ENCODE measurements at regions not wholly inside any gene's neighbourhood (a gene's known extent, or its start where the extent isn't known, plus 50 kb on each side); places are given as distances from the start of the nearest gene placed in this dataset.

DNA sequence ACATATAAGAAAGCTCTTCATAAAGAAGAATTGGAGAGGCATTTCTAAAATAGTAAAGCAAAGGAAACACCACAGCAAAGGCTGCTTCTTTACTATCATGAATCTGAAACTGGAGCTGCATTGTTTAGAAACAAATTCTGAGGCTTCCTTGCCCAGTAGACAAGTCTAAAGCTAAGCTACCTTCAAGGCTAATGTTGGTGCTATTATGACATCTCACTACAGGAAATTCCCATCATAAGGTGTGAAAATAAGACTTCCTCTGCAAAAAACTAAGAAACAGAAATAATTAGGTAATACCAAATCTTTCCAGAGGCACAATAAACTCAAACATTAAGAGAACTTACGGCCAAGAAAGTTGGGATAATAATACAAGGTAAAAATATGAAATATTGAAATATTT, 89.9 kb upstream of the P3H2 start:
- Histone ChIP-seq H3K4me2 (no peak overlapping the region), H3K9me3 (ENCODE audit: insufficient read depth, low read depth) (peaks cover 21% of the 10 kb centered on the region), H3F3A (ENCODE audit: insufficient read depth, low read depth) (no peaks in the 10 kb centered on the region), H2AFZ (no peak overlapping the region), H3K4me1 (replicated peaks; ENCODE audit: insufficient read depth) (0 out of 2 replicates have a peak, but pooled peaks cover 4% of the 10 kb centered on the region), H3K4me3 (no peak overlapping the region), H3K9me2 (ENCODE audit: insufficient read depth) (no peaks in the 10 kb centered on the region), H3K27ac (no peak overlapping the region), H3K27me3 (ENCODE audit: insufficient read depth, low read depth) (no peaks in the 10 kb centered on the region), H3K36me3 (ENCODE audit: low read depth) (no peaks in the 10 kb centered on the region), H4K20me1 (ENCODE audit: insufficient read depth) (no peaks in the 10 kb centered on the region), H3K79me2 (ENCODE audit: low read depth) (no peaks in the 10 kb centered on the region)
- DNase-seq, result no peak
- CTCF ChIA-PET, result no interaction called here
- intact Hi-C loops (cut with micrococcal nuclease; ENCODE audit: unreplicated experiment), result no loop called here
- no TSS peak for BruUV-seq (replicated peaks)
- POLR2A ChIA-PET (ENCODE audit: unreplicated experiment), result interaction anchor here (0.6 kb wide), 1 partner anchor 194 kb away, joined by 5 read pairs; no protein-coding TSS in a partner anchor
- TF ChIP-seq, protein P1, sequence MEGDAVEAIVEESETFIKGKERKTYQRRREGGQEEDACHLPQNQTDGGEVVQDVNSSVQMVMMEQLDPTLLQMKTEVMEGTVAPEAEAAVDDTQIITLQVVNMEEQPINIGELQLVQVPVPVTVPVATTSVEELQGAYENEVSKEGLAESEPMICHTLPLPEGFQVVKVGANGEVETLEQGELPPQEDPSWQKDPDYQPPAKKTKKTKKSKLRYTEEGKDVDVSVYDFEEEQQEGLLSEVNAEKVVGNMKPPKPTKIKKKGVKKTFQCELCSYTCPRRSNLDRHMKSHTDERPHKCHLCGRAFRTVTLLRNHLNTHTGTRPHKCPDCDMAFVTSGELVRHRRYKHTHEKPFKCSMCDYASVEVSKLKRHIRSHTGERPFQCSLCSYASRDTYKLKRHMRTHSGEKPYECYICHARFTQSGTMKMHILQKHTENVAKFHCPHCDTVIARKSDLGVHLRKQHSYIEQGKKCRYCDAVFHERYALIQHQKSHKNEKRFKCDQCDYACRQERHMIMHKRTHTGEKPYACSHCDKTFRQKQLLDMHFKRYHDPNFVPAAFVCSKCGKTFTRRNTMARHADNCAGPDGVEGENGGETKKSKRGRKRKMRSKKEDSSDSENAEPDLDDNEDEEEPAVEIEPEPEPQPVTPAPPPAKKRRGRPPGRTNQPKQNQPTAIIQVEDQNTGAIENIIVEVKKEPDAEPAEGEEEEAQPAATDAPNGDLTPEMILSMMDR (conservative IDR thresholded peaks at IDR 0.05), result no peak
- no peak for TF ChIP-seq EZH2 (IDR thresholded peaks at IDR 0.05; ENCODE audit: low read depth)

DNA sequence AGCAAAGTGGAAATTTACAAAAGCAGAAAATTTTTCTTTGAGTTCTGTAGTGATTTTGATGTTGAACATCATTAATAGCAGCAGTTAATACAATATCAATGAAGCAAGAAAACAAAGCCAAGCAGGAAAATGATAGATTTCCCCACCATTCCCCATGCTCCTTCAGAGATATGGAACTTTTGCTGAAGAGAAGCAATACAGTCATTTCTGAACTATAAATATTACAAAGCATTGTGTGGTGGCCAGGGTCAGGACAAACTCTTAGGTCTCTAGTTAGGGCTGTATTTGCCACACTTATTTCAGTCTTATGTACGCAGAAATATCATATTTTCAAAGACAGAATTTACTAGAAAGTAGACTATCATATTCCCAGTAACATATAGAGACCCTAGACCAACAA, 88.8 kb upstream of the P3H2 start:
- no peaks in the 10 kb centered on the region for H3F3A ChIP-seq (ENCODE audit: insufficient read depth, low read depth)
- intact Hi-C loops (cut with micrococcal nuclease; ENCODE audit: unreplicated experiment), result no loop called here
- H3K4me2 ChIP-seq, result no peak overlapping the region
- no peaks in the 10 kb centered on the region for H4K20me1 ChIP-seq (ENCODE audit: insufficient read depth)
- no peak for DNase-seq
- H3K79me2 ChIP-seq (ENCODE audit: low read depth), result no peaks in the 10 kb centered on the region
- no TSS peak for BruUV-seq (replicated peaks)
- H3K4me1 ChIP-seq (replicated peaks; ENCODE audit: insufficient read depth), result 0 out of 2 replicates have a peak, but pooled peaks cover 4% of the 10 kb centered on the region
- CTCF ChIA-PET, result interaction anchor here (0.7 kb wide), 1 partner anchor 157 kb away, joined by 6 read pairs; no protein-coding TSS in a partner anchor
- peaks cover 18% of the 10 kb centered on the region for H3K9me3 ChIP-seq (ENCODE audit: insufficient read depth, low read depth)
- H3K36me3 ChIP-seq (ENCODE audit: low read depth), result no peaks in the 10 kb centered on the region
- H2AFZ ChIP-seq, result no peak overlapping the region
- no peaks in the 10 kb centered on the region for H3K9me2 ChIP-seq (ENCODE audit: insufficient read depth)
- POLR2A ChIA-PET (ENCODE audit: unreplicated experiment), result interaction anchor here (0.6 kb wide), 1 partner anchor 30 kb away, joined by 5 read pairs; no protein-coding TSS in a partner anchor
- no peaks in the 10 kb centered on the region for H3K27me3 ChIP-seq (ENCODE audit: insufficient read depth, low read depth)
- H3K27ac ChIP-seq, result no peak overlapping the region
- no peak overlapping the region for H3K4me3 ChIP-seq
- TF ChIP-seq, protein P1 (conservative IDR thresholded peaks at IDR 0.05), result no peak
- TF ChIP-seq EZH2 (IDR thresholded peaks at IDR 0.05; ENCODE audit: low read depth), result no peak

DNA sequence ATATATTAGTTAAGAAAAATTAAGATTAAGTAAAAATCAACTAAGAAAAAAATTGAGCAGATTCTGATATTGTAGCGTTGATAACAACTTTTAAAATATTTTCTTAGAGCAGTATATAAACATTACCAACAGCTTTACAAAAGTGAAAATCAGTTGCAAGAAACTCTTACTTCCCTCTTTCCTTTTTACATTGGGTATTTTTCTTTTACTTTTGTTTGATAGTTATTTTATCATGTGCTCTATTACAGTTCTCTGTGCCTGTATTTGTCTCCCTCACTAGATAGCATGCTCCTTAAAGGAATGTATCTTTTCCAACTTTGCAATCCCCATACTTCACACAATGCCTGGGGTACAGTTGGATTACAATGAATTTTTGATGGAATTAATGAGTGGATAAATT, 87.5 kb upstream of the P3H2 start:
- peaks cover 5% of the 10 kb centered on the region; the same call in 1 of the 2 replicates for H3K9me3 ChIP-seq (ENCODE audit: insufficient read depth, low read depth)
- no peak overlapping the region for H3K27ac ChIP-seq
- intact Hi-C loops (cut with micrococcal nuclease; ENCODE audit: unreplicated experiment), result no loop called here
- 0 out of 2 replicates have a peak, but pooled peaks cover 4% of the 10 kb centered on the region for H3K4me1 ChIP-seq (replicated peaks; ENCODE audit: insufficient read depth)
- no peak overlapping the region for H3K4me3 ChIP-seq
- DNase-seq, result no peak
- ChIA-PET CTCF (no interaction called here), POLR2A (ENCODE audit: unreplicated experiment) (no interaction called here)
- H4K20me1 ChIP-seq (ENCODE audit: insufficient read depth), result no peaks in the 10 kb centered on the region
- H3F3A ChIP-seq (ENCODE audit: insufficient read depth, low read depth), result no peaks in the 10 kb centered on the region
- no peaks in the 10 kb centered on the region for H3K36me3 ChIP-seq (ENCODE audit: low read depth)
- H3K4me2 ChIP-seq, result no peak overlapping the region
- H2AFZ ChIP-seq, result no peak overlapping the region
- H3K79me2 ChIP-seq (ENCODE audit: low read depth), result no peaks in the 10 kb centered on the region
- H3K9me2 ChIP-seq (ENCODE audit: insufficient read depth), result no peaks in the 10 kb centered on the region
- BruUV-seq (replicated peaks), result no TSS peak
- no peaks in the 10 kb centered on the region for H3K27me3 ChIP-seq (ENCODE audit: insufficient read depth, low read depth)
- TF ChIP-seq, protein P1 (conservative IDR thresholded peaks at IDR 0.05), result no peak
- TF ChIP-seq EZH2 (IDR thresholded peaks at IDR 0.05; ENCODE audit: low read depth), result no peak

All from PC-9 (cell line).